ENCODE measurements at regions not wholly inside any gene's neighbourhood (a gene's known extent, or its start where the extent isn't known, plus 50 kb on each side); places are given as distances from the start of the nearest gene placed in this dataset.

DNA sequence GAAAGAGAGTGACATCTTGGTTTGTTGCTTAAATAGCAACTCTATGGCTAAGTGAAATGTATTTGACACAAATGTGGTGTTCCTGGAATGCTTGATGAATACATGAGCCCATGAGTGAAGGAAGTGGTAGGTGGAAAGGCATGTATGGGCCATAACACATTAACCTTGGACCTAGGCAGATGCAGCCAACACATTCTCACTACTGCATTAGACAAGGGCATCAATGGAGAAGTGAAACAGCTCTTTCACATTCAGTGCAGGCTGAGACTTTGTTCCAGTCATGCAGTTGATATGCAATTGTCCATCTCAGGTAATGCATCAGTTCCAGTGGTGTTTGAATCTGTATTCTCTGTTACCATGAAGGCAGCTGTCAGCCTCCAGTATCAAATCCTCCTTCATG lies 133.6 kb downstream of the HS3ST3B1 start:
- Histone ChIP-seq H4K20me1 (ENCODE audit: insufficient read depth) (no peaks in the 10 kb centered on the region), H3K27me3 (ENCODE audit: insufficient read depth, low read length) (no peaks in the 10 kb centered on the region), H3K9ac (ENCODE audit: low read length) (no peak overlapping the region), H3K9me2 (ENCODE audit: insufficient read depth) (no peaks in the 10 kb centered on the region), H3K36me3 (ENCODE audit: control insufficient read depth in 1 of 2, insufficient read depth in 2 of 2, low read length in 2 of 2) (no peaks in the 10 kb centered on the region), H3K4me2 (ENCODE audit: low read length) (no peak overlapping the region), H3K9me3 (ENCODE audit: control insufficient read depth in 1 of 2, insufficient read depth in 1 of 2, low read depth in 1 of 2, low read length in 2 of 2) (no peaks in the 10 kb centered on the region), H3K27ac (ENCODE audit: low read depth, low read length) (no peak overlapping the region), H3K4me1 (ENCODE audit: control insufficient read depth in 1 of 2, insufficient read depth in 2 of 2, low read length in 2 of 2) (no peaks in the 10 kb centered on the region), H3K4me3 (replicated peaks in 1 of 2; ENCODE audit: low read depth in 1 of 2, low read length in 2 of 2) (no peak overlapping the region), H2AFZ (ENCODE audit: low read depth, low read length, poor library complexity, severe bottlenecking) (no peak overlapping the region), H3K79me2 (ENCODE audit: insufficient read depth, low read length) (no peaks in the 10 kb centered on the region)
- BruUV-seq (replicated peaks): no TSS peak
- TF ChIP-seq, protein P1, sequence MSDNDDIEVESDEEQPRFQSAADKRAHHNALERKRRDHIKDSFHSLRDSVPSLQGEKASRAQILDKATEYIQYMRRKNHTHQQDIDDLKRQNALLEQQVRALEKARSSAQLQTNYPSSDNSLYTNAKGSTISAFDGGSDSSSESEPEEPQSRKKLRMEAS (IDR thresholded peaks at IDR 0.05): no peak
- no peak for TF ChIP-seq ZFX (IDR thresholded peaks at IDR 0.05)
- TF ChIP-seq, protein P2, sequence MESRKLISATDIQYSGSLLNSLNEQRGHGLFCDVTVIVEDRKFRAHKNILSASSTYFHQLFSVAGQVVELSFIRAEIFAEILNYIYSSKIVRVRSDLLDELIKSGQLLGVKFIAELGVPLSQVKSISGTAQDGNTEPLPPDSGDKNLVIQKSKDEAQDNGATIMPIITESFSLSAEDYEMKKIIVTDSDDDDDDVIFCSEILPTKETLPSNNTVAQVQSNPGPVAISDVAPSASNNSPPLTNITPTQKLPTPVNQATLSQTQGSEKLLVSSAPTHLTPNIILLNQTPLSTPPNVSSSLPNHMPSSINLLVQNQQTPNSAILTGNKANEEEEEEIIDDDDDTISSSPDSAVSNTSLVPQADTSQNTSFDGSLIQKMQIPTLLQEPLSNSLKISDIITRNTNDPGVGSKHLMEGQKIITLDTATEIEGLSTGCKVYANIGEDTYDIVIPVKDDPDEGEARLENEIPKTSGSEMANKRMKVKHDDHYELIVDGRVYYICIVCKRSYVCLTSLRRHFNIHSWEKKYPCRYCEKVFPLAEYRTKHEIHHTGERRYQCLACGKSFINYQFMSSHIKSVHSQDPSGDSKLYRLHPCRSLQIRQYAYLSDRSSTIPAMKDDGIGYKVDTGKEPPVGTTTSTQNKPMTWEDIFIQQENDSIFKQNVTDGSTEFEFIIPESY (IDR thresholded peaks at IDR 0.05; ENCODE audit: extremely low read depth, insufficient replicate concordance, low read length): no peak
- no peak for TF ChIP-seq EZH2 (IDR thresholded peaks at IDR 0.05)
- no peak for TF ChIP-seq TCF7L2 (IDR thresholded peaks at IDR 0.05; ENCODE audit: borderline replicate concordance, extremely low read depth, insufficient read depth, insufficient read length)
- no peak for TF ChIP-seq CTCF (IDR thresholded peaks at IDR 0.05 in 2 of 3, conservative IDR thresholded peaks at IDR 0.05 in 1 of 3; ENCODE audit: borderline replicate concordance in 1 of 3, insufficient read depth in 1 of 3, low read depth in 2 of 3, low read length in 2 of 3)
- no peak for TF ChIP-seq JUND (IDR thresholded peaks at IDR 0.05)
- TF ChIP-seq YY1 (IDR thresholded peaks at IDR 0.05; ENCODE audit: extremely low read depth, insufficient replicate concordance, low read depth, low read length): no peak
- TF ChIP-seq CBX3 (IDR thresholded peaks at IDR 0.05; ENCODE audit: low read depth): no peak
- TF ChIP-seq SP1 (IDR thresholded peaks at IDR 0.05; ENCODE audit: low read depth): no peak
- no peak for TF ChIP-seq ATF3 (IDR thresholded peaks at IDR 0.05)
- TF ChIP-seq SIN3A (IDR thresholded peaks at IDR 0.05; ENCODE audit: low read depth): no peak
- no peak for TF ChIP-seq POLR2AphosphoS5 (IDR thresholded peaks at IDR 0.05; ENCODE audit: low read depth, low read length)
- no peak for TF ChIP-seq EZH2phosphoT487 (IDR thresholded peaks at IDR 0.05; ENCODE audit: borderline replicate concordance)
- intact Hi-C loops (cut with micrococcal nuclease): no loop called here
- DNase-seq (ENCODE audit: low read depth, low spot score) (no peak), ATAC-seq (no peak)
- ChIA-PET CTCF (no interaction called here), POLR2A (no interaction called here), RAD21 (ENCODE audit: low non-redundant PET in 1 of 2, low total read pairs in 2 of 2, uncharacterized antibody in 2 of 2, unreplicated experiment in 2 of 2) (no interaction called here)
